GM18505 (cell line): ENCODE measurements at regions not wholly inside any gene's neighbourhood (a gene's known extent, or its start where the extent isn't known, plus 50 kb on each side); places are given as distances from the start of the nearest gene placed in this dataset.

Experiments used
- ATAC-seq: cut with Tn5 transposase; IDR thresholded peaks from one replicate; pipeline ENCODE4 v1.9.1; 2021; ENCODE audit not compliant: unreplicated experiment
- POLR2A ChIP-seq: IDR thresholded peaks from 4 replicates; pipeline ENCODE4 v1.6.1; 2011; ENCODE audit warnings: borderline replicate concordance; ENCODE audit not compliant: insufficient read depth, insufficient read length; ENCODE audit errors: extremely low read depth

DNA sequence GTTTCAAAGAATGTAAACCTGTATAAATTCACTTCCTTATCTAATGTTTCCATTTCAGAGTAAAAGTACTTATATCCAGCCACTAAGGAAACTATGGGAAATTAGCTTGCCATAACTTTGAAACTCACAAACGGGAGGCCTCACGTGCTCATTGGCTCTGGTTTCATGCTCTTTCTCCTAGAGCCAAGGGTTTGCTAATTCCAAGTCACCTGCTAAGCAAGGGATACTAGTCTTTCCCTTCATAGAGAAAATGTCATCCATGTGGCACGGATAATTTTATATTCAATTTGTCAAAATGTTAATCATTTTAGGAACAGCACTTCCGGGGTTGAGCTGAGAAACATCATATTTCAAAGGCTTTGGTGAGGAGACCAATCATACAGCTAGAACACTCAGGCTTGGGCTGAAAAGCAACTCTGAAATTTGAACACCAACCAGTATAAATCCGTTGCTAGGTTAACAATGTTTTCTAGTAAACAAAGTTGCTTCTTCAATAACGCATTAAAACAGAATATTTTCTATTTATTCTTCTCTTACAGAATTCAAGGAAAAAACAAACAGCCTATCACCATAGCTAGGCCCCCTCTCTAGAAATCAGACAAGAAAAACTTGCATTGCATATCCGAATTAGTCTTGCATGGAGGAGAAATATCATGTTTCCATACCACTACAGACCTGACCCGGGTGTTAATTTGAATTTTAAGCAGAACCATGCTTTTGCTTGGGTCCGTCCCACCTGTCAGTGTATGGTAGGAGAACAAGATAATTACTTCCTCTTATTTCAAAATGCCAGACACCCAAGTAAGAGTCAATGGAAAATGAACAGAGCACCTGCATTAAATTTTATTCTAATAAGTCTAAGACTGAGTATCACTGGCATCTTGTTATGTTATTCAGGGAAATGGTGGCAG is 196.1 kb upstream of the ESRRG start:
- no peak for TF ChIP-seq POLR2A

DNA sequence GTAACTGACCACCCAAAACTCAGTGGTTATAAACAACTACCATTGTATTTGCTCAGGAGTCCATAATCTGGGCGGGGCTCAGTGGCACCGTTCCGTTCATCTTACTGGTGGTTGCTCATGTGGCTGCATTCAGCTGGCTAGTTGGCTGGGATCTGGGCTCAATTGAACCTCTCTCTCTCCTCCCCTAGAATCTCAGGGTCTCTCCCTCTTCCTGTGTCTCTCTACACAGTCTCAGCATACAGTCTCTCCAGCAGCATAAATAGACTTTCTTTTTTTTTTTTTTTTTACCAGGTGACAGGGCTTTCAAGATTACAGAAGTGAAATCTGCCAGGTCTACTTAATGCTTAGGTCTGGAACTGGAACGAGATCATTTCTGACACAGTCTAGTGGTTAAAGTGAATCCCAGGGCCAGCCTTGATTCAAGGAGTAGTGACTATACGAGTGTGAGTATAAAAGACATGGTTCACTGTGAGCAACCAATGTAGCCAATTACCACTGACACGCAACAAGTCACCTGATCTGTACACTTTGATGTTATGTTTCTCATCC is 193.7 kb upstream of the ESRRG start:
- no peak for TF ChIP-seq POLR2A
- ATAC-seq, result no peak

More for the DNA sequence above, 196.1 kb upstream of the ESRRG start:
- ATAC-seq, result no peak

DNA sequence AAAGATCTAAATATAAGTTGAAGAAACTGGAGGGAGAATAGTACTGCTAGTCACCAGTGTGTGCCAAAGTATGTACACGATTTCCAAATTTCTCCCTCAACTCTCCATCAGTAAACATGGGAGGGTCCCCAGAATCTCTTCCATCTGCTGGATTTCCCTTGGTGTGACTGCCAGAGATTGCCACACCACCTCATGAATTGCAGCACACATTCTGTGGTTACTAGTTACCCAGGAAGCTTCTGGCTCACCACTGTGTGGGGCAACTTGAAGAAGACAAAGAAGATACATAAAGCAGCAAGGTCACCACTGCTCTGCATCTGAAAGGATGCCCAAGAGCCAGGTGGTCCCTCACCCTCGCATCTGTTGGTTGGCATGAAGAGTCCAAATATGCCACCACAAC is 191.7 kb upstream of the ESRRG start:
- no peak for TF ChIP-seq POLR2A
- no peak for ATAC-seq

DNA sequence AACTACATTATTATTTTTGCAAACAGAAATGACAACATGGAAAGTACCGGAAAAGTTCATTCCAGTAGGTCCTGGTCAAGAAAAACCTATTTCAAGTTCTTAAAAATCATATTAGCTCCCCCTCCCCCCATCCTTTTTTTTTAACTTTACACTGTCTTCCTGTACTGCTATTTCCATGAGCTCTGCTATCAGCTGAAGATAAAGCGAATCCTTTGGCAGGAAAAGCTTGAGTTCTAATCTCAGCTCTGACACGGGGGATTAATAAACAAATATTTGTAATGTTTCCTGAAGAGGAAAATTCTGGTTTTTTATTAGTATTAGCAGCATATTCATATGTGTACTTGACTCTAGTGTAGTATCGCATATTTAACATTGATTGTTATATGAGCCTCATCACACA is 190.7 kb upstream of the ESRRG start:
- TF ChIP-seq POLR2A, result no peak
- no peak for ATAC-seq

DNA sequence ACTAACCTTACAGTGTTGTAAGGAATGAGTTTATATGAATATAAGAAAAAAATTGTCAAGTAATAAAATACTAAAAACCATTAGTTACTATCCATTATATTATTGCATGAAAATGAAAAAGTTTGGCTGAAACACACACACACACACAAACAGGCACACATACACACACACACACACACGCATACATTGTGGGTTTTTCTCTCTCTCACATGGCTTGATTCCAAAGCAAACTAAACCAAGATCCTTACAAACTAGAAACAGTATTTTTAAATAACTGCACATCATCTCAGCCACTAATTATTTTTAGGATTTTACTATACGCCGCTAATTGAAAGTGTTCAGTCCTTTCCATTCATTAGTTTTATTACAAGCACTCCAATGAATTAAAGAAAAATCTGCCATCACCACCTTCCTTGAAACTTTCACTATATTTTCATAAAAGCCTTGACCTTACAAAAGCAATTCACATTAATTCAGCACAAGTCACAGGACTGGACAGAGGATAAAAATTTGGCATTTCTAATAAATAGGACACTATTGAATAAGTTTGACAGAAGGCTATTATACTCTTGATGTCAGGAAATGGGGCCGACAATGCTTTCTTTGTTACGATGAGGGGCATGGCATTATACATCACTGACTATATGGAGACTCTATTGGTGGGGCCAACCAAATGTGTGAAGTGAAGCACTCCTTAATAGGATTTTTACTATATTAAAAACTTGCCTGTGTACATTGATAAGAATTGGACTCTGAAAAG is 187.0 kb upstream of the ESRRG start:
- ATAC-seq, result no peak
- TF ChIP-seq POLR2A, result no peak

DNA sequence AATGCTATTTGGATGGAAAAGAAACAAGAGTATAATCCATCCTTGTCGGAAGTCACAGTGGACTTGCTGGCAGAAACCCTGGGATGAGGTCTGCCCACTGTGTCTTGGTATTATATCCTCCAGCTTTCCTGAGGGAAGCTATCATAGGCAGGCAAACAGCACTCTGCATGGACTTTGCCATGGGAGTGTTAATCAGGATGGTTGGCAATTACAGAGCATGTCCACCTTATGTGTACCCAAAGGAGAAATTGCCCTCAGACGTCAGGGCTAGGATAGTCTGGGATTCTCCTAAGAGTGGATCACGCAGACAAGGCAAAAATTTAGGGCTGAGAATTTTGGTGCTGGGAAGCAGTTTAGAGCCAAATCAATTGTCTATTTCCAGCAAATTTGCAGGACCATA is 184.9 kb upstream of the ESRRG start:
- no peak for ATAC-seq
- no peak for TF ChIP-seq POLR2A

DNA sequence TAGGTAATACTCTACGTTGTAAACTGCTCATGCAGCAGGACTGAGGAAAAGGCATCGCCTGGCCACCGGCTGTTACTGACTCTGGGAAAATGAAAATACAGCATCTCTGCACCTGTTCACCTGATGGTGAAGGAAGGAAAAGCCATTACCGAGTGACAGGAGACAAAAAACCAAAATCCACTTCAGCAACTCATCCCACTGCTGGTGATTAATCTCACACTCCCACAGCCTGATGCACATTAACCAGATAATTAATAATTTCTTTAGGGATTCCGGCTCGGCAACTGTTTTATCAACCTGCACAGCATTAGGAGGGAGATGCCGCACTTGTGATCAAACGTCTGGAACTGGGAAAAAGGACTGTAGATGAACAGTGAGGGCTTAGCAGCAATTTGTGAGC is 183.9 kb upstream of the ESRRG start:
- no peak for ATAC-seq
- no peak for TF ChIP-seq POLR2A

DNA sequence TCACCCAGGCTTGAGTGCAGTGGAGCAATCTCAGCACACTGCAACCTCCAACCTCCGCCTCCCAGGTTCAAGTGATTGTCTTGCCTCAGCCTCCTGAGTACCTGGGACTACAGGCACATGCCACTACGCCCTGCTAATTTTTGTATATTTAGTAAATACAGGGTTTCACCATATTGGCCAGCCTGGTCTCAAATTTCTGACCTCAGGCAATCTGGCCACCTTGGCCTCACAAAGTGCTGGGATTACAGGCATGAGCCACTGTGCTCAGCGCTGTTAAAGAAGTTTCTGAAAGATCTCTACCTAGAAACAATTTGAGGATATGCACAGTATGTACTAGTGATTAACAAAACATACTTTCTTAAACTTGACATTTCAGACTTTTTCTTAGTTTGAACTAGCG is 182.6 kb upstream of the ESRRG start:
- ATAC-seq, result no peak
- no peak for TF ChIP-seq POLR2A

DNA sequence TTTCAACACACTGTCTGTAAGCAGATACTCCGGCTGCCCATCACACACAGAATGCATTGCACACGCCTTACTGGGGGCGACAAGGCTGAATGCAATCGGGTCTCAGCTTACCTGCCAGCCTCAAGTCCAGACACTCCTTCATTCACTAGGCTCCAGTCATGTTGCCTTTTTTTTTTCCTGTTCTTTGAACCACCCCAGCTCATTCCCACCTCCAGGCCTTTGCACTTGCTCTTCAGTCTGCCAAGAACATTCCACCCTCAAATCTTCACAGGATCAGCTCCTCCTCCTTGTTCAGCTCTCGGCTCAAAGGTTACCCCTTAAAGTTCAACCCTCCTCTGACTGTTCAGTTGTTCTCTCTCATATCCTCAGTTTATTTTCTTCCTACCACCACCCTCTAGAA is 181.9 kb upstream of the ESRRG start:
- TF ChIP-seq POLR2A, result no peak

DNA sequence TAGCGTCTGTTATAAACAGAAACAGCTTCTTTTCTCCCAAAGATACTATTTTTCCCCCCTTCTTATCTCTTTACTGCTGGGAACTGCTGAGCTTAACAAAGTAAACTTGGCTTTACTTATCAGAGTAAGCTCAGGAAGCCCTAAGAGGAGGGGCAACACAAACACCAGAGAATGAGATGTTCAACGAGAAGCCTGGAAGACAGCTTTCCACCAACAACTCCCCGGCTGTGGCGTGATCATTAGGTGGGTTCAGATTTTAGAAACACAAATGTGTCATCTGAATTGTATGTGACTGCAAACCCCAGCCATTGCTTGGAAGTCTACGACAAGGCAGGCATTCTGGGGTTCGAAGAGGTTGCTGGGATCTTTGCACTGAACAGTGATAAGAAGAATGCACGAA is 181.2 kb upstream of the ESRRG start:
- no peak for ATAC-seq
- no peak for TF ChIP-seq POLR2A

More for the DNA sequence above, 181.9 kb upstream of the ESRRG start:
- no peak for ATAC-seq

DNA sequence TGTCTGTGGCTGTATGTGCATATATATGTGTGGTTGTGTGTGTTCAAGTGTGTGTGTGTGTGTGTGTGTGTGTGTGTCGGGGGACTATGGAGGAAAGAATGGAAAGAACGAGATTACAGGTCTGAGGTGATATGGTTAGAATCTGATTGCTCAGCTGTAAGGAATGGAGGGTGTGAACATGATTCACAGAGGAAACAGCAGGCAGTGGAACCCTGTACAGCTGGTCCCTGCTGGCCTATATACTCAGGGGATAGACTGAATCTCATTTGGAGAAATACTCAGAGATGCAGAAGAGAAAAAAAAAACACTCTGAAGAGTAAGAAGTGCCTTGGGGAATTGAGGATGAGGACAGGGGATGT is 180.1 kb upstream of the ESRRG start:
- no peak for TF ChIP-seq POLR2A
- no peak for ATAC-seq

DNA sequence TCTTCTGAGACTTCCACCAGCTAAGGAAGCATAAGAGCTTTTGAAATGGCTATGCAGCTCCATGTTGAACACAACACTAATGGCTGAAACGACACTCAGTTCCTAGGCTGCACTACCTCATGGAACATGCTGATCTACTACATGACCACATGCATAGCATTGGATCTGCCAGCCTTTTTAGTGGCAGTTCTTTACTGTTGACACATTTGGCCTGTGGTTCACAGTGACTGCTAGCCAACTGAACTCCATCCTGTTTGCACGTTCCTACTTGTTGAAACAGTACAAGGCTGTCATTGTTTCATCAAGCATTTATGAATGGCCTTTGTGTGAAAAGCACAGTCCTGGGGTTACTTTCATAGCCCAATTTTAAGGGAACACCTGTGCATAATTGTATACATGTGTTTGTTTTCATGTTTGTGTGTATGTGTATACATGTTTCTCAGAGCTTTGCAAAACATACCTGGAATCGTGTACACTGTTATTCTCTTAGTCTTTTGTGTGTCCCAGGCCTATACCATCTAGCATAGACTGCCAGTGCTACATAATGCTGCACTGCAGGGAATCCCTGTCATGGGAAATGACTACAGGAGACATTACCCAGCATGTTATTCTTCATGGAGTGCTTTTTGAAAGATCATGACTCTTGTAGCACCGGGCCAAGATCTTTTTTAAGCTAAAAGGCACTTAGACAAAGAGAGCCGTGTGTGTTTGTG is 179.6 kb upstream of the ESRRG start:
- no peak for ATAC-seq
- TF ChIP-seq POLR2A, result no peak

DNA sequence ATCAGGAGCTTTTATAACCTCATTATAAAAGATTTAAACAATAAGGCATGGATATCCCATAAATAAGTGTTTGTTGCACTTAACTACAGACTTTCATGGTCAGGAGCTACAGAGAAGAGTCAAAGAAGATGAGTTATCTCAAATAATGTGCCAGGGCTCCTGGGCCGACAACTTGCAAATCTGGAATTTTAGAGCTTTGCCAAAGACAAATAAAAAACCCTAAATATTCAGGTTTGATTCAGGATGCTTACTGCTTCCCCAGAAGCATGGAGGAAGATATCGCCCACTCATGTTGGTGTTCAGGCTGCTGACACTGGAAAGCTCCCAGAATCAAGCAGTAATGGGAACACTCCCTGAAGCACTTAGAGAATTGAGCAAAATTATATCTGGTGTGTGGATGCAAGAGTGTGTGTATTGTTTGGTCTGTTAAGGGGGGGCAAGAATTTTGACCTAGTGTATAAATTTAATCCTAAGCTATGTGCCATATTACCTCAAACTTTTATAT is 176.9 kb upstream of the ESRRG start:
- no peak for TF ChIP-seq POLR2A
- ATAC-seq, result no peak
